HG02885 (cell line): ENCODE measurements at regions not wholly inside any gene's neighbourhood (a gene's known extent, or its start where the extent isn't known, plus 50 kb on each side); places are given as distances from the start of the nearest gene placed in this dataset.
"Not testable (repeated sequence)": the region's sequence is repeated elsewhere in the genome, so short reads cannot be mapped to it uniquely, and the experiment has no call there.

Experiments
- ATAC-seq: cut with Tn5 transposase; IDR thresholded peaks from one replicate; pipeline ENCODE4 v1.9.1; 2021; ENCODE audit warnings: mild to moderate bottlenecking; ENCODE audit not compliant: unreplicated experiment, poor library complexity

DNA sequence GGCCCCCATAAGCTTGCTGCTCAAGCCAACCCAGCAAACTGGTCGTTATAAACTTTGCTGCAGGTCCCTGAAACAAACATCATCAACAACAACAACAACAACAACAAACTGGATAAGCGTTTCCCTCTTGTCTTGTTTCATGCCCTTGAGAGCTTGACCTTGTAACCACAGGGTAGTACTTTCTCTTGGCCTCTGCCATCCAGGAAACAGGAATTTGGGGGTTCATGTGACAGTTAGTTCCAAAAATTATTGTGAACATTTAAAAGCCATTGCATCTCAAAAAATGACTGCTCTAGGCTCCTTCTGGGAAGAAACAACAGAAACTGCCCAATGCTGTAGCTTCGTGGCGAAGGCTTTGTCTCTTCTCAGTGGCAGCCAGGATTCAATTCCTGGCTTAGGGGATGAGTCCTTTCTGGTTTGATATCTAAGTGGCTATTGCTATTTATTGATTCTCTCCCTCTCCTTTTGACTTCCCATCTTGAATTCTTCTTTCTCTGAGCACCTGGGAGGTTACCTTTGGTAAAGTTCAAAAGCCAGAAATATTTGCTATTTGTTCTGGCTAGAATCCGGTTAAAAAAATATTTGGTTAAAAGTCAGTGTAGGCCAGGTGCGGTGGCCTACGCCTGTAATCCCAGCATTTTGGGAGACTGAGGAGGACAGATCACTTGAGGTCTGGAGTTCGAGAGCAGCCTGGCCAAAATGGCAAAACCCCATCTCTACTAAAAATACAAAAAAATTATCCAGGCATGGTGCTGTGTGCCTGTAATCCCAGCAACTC, 52.0 kb upstream of the CPM start:
- no peak for ATAC-seq

DNA sequence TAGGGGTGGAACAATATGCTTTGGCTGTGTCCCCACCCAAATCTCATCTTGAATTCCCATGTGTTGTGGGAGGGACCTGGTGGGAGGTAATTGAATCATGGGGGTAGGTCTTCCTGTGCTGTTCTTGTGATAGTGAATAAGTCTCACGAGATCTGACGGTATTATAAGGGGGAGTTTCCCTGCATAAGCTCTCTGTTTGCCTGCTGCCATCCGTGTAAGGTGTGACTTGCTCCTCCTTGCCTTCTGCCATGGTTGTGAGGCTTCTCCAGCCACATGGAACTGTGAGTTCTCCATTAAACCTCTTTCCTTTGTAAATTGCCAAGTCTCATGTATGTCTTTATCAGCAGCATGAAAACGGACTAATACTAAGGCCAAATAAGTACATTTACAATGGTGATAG, 64.6 kb upstream of the CPM start:
- ATAC-seq = not testable (repeated sequence)

DNA sequence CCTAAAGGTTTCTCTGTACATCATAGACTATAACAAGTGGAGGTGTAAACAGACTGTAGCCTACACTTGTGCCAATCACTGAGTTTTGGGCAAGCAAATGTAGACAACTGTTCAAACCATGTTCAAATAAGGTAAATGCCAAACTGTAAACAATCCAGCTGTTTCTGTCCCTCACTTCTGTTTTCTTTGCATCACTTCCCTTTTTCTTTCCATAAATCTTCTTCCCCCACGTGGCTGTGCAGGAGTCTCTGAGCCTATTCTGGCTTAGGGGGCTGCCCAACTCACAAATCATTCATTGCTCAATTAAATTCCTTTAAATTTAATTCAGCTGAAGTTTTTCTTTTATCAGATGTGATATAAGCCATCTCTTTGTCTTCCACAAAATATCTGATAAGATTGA, 65.1 kb upstream of the CPM start:
- no peak for ATAC-seq

DNA sequence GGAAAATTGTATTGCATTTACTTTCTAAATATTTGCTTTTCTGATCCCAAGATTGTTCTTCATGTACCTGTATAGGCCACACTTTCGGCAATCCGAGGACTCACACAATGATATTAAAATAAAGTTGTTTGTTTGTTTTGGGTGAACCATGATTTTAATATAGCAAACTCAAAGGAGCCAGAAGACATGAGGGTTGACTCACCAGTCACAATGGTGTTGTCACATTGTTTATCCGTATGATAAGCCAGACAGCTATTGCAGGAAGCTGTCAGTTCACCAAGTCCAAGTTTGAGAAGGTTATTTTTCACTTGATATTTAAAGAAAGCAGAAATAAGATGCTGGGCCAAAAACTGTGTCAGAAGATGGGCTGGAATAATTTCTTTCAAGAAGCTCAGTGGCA, 67.1 kb upstream of the CPM start:
- no peak for ATAC-seq

DNA sequence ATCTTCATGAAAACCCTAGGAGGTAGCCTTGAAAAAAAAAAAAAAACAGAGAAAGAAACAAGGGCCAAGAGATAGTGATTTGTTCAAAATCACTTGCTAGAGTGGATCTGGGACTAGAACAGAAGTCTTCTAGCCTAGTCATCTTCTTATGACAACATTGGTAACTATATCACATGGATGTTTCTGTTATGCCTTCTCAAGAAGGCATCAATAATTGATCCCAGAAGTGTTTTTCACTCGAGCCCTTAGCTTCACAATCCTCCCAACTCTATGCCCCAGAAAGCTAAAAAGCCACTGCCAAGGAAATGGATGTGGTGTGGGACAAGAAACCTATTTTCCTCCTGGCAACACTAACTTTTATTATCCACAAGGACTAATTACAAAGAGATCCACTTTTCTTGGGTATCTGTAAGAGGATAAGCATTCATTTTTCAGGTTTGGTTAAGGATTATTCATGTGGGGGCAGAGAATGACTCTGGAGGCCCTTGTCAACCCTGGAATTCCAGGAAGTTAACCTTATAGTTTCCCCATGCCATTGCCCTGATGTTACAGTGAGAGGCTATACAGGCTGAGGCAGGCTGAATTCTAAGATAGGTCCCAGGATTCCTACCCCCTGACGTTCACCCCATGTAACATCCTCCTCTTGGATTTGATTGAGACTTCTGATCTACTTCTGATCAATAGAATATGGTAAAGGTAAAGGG, 67.7 kb upstream of the CPM start:
- no peak for ATAC-seq

DNA sequence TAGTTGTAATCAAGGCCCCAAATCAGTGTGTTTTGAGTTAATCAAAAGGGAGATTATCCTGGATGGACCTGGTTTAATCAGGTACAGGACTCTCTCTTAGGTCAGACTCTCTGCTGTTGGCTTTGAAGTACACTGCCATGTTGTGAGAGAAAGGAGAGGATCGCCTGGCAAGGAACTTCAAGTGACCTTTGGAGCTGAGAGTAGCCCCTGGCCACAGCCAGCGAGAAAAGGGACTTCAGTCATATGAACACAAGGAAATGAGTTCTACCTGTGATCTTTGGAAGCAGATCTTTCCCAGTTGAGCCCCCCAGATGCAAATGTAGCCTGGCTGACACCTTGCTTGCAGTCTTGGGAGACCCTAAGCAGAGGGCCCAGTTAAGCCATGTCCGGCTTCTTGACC, 68.3 kb upstream of the CPM start:
- no peak for ATAC-seq

DNA sequence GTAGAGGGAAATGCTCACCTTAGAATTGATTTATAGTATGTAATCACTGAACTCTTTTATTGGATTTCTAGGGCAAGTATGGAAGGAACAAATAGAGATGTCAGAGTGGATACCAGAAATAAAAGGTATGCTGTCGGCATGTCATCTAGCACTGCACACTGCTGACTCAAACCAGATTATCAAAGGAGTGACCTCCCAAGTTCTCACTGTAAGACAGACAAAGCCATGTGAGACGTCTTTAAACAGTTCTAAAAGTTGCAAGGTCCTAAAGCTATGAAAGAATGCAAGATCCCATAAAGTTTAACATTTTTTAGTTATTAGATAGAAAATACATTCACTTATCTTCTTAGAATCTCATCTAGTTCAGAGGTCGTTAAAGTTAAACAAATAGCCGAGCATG, 70.0 kb upstream of the CPM start:
- ATAC-seq = no peak

DNA sequence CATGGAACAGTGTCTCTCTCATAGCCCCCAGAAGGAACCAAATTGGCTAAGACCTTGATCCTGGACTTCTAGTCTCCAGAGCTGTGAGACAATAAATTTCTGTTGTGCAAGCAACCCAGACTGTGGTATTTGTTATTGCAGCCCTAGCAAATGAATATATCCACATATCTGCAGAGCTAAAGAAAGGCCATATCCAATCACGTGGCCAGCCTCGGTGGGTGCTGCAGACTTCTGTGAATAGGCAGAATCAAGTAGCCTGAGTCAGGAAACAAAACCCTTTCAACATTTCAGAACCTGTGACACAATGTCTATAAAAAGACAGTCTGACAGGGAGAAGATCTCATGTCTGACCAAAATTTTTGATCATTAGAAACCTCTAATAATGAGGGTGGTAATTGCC, 71.0 kb upstream of the CPM start:
- no peak for ATAC-seq

DNA sequence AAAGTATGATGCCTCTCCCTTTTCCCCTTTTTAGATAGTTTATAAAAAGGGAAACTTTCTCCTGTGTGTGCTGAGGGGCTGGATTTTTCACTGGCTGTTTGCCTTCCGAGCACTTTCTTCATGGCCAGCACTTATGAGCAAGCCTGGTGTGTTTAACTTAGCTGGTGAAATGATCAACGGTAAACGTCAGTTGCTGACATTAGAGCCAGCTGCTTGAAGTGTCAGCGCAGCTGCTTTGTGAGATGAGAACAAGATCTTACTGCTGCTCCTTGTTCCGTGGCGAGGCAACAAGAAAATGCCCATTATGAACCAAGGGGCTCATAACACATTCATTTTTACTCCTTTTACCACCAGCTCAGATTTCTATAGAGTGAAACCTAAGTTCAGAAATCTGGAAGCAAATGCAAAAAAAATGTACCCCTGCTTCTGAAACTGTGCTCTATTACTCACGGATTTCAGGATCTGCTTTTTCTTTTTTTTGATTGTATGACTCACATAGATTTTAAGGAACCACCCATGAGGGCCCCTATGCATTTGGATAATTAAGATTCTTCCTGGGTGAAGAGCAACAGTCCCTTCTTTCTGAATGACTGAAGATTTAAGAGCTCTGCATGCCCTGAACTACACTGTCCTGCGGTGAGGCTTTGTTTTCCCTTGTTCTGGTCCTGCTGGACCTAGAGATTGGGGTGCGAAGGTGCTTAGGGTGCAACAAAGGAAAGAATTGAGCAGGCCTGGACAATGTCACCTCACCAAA, 74.3 kb upstream of the CPM start:
- no peak for ATAC-seq

DNA sequence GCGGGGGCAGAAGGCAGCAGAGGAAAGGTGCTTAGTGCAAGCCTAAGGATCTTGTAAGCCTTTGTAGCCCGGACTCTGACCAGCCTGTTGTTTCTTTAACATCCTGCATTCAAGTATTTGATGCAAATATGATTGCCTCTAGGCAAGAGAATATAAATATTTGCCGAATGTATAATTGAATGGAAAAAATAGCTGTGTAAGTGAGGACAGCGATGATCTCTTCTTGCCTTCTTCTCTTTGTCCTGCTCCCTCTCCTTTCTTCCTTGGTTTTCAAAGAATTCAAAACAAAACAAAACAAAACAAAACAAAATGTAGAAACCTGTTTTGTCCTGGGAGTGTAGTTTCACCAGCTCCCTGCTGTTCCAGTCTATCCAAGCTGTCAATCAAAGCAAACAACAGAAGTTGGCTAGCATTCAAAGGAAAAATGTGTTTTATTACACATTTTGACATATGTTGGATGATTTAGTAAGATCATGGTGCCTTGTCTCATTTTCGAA, 74.9 kb upstream of the CPM start:
- ATAC-seq = no peak

DNA sequence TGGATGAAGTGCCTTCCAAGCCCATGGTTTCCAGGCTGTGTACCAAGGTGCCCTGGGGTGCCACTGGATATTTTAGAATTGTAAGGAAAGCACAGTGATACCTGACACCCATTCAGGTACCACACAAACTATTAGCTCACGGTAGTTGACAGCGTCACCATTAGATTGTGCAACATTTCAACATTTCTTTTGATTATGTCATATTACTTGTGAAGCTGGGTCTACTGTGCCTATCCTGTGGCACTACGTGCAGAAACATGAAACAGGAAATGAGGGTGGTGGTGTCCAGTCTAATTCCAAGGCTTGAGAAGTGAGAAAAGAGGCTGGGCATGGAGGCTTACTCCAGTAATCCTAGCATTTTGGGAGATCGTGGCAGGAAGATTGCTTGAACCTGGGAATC, 75.5 kb upstream of the CPM start:
- ATAC-seq = no peak

DNA sequence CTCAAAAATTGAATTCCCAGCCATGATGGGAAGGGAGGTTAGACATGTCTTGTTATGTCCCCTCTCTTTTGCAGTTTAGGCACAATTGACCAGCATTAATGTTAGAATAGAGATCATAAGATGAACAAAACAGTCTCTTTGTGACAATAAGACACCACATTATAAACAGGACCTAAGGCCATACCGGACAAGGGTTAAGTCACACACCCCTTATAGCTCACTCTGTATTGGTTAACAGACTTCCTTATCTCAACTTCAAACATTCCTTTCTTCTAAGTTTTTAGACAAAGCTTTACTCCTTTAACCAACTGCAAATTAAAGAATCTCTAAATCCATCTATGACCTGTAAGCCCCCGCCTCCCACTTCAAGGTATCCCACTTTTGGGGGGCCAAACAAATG, 81.1 kb upstream of the CPM start:
- ATAC-seq = no peak

DNA sequence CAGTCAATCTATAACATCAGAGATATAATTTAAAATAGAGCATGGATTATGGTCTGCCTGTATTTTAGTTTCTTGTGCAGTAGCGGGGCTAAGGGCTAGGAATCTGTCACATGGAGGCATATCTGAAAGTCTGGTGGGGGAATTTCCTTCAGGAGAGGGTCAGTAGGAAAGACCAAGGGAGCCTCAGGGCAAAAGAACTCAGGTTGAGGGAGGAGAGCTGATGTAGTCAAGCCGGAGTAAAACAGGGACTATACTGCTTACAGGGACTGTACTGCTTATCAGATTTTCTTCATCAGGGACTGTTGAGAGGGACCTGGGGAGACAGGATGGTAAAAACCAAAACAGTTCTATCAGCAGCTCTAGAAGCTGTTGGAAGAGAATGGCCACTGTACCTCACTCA, 82.0 kb upstream of the CPM start:
- no peak for ATAC-seq

DNA sequence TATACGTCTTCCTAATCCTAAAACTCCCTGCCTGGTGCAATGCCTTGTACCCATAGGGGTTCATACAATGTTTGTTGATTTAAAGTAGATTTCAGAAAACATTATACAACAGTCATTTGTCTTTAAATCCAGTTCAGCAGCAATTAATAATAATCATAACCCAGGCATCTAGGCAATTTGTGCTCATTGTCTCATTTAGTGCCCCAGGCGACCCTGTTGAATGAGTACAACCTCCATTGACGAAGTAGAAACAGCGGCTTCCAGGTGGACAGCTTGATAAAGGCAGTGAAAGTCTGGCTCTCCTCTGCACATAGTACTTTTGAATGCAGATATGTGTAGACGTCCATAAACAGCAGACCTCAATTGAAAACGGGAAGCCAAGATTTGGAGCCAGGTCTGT, 82.9 kb upstream of the CPM start:
- ATAC-seq = no peak

DNA sequence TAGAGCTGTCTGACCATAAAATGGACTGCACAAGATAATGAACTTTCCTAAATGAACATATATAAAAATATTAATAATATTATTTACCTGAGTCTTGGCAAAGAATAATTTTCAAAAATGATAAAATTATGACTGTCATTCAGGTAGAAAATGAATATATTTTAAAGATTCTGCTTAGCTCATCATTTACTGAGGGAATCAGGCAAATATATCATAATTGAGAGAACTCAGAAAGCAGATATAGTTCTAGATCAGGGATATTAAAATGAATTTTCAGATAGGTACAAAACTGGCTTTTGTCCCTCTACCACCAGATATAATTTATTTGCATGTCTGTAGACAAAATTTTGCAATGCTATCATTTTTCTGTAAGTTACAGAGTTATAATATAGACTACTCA, 86.1 kb upstream of the CPM start:
- ATAC-seq = no peak

DNA sequence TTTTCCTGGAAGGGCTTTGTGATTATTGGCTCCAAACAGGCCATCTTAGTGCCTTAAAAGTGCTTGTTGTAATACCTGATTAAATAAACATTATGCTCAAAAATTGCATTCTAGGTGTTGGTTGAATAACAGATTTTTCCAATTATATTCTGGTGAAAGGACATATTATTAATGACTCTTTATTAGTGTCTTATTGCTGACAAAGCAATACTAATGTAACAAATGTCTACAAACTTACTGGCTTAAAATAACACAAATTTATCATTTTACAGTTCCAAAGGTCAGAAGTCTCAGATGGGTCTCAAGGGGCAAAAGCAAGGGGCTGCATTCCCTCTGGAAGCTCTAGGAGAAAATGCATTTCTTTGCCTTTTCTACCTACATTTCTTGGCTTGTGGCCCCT, 86.9 kb upstream of the CPM start:
- no peak for ATAC-seq

DNA sequence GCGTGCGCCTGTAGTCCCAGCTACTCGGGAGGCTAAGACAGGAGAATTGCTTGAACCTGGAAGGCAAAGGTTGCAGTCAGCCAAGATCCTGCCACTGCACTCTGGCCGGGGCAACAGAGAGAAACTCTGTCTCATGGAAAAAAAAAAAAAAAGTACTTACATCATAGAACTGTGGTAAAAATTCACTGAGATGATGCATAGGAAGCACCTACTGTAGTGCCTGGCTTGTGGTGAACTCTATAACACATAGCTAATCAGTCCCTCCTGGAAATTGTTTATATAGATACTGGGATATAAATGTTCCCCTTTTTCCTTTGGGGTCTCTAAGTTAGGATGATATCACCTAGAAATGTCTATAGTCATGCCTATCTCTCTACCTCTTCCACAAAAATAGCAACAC, 89.7 kb upstream of the CPM start:
- ATAC-seq = no peak

DNA sequence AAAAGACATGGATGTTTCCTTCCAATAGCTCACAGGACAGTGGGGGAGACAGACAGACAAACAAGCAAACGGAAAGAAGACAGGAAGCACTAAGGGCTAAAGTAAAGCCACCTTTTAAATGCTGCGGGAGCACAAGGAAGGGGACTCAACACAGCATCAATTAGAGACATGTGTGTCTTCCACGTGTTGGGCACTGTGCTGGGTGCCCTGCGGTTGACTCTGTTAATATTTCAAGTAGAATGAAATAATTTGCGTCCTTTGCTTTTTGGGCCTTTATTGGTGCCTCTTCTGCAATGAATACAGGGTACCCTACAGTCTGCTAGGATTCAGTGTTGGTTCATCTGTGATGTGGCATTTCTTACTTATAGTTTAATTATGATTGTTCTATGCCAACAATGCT, 90.9 kb upstream of the CPM start:
- no peak for ATAC-seq

DNA sequence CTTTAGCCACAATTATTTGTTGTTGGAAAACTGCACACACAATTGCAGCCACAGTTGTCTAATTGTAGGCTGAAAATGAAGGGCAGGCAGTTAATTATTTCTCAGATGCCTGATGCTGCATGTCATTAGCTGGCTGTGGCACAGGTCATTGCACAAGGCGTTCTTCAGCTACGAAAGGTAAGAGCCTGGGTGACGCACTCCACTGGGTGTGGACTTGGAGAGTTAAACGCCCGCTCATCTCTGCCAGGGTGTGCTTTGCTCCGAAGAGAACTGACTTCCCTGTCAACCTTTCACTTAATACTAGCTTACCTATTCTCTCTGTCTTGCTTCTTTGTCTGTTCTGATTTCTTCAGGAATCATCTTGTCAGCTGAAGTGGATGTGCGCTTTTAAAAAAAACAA, 91.4 kb upstream of the CPM start:
- ATAC-seq = no peak

DNA sequence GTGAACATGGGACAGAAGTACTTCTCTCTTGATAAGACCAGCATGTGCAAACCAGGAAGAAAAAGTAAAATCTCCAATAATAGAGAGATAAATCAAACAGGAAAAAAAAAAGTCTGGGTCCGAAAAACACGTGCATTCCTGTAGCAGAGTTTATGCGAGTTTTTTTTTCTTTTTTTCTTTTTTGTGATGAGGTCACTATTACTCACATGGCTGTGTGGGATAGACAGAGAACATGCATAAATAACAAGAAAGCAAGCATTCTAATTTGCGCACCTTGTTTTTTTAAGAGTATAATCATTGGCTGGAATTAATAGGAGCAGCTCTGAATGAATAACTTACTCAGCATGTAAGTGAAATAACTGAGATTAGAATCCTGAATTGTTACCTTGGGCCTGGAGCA, 91.9 kb upstream of the CPM start:
- no peak for ATAC-seq

DNA sequence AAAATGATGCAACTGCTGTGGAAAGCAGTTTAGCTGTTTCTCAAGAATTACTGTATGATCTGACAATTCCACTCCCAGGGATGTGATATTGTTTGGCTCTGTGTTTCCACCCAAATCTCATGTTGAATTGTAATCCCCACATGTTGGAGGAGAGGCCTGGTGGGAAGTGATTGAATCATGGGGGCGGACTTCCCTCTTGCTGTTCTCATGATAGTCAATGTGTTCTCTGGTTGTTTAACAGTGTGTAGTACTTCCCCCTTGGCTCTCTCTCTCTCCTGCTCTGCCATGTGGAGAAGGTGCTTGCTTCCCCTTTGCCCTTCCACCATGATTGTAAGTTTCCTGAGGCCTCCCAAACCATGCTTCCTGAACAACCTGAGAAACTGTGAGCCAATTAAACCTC, 93.4 kb upstream of the CPM start:
- no peak for ATAC-seq
